Adrenal gland (tissue), 5 donors: ENCODE measurements at regions not wholly inside any gene's neighbourhood (a gene's known extent, or its start where the extent isn't known, plus 50 kb on each side); places are given as distances from the start of the nearest gene placed in this dataset.

ENCODE experiments used
- CTCF ChIP-seq, 6 experiments: fragments of 450-650 bp in 4 of 6; fragments of 200-600 bp in 2 of 6; sonication (generic) in 1 of 6; IDR thresholded peaks; 1 replicate in 5 of 6; 2 replicates in 1 of 6; pipeline versions ENCODE4 v1.5.1 to v1.8.0; 2016 to 2021; ENCODE audit warnings: antibody characterized with exemption in 6 of 6, mild to moderate bottlenecking in 2 of 6, moderate library complexity in 1 of 6
- POLR2A ChIP-seq, 2 donors: fragments of 450-650 bp; IDR thresholded peaks; one replicate each; pipeline ENCODE4 v1.6.1; 2017; ENCODE audit warnings: antibody characterized with exemption in 2 of 2, mild to moderate bottlenecking in 2 of 2, moderate library complexity in 1 of 2
- donor health status: DM: no; HTN: no; CAD: no.

- TF ChIP-seq CTCF (IDR thresholded peaks at IDR 0.05): no peak
- no peak for TF ChIP-seq POLR2A (IDR thresholded peaks at IDR 0.05)
Measured at GRCh38 chr13:40477623-40478608, 188.5 kb downstream of the FOXO1 start.
